ENCODE measurements at regions not wholly inside any gene's neighbourhood (a gene's known extent, or its start where the extent isn't known, plus 50 kb on each side); places are given as distances from the start of the nearest gene placed in this dataset.

DNA sequence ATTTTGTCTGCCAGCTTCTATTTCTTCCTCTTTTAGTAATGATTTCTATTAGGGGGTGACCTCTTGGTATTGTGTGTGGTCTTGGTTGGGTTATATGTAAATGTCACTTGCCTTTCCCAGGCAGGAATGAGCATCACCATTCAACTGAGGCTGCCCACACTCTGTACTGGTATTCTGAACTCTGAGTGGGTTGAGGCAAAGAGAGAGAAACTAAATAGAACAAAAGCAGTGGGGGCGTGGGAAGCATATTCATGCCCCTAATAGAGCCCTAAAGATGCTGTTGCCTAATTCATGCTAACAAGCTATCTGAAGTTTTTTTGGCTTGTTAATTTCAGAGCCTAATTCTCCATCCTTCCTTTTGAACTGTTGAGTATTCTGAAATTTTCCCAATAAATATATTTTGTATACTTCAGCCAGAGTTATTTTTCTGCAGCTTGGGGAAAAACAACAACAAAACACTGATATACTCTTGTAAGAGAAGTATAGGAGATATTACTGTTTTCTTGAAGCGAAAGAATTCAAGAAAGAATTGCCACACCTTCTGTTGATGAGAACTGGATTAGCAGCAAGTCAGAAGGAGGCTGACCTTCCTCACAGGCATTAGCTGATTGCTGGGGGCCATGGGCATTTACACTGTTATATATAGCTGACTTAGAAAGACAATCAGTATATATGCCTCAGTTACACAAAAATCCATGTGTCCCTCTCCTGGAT is 315.8 kb upstream of the KLF12 start:
- TF ChIP-seq, protein P1, sequence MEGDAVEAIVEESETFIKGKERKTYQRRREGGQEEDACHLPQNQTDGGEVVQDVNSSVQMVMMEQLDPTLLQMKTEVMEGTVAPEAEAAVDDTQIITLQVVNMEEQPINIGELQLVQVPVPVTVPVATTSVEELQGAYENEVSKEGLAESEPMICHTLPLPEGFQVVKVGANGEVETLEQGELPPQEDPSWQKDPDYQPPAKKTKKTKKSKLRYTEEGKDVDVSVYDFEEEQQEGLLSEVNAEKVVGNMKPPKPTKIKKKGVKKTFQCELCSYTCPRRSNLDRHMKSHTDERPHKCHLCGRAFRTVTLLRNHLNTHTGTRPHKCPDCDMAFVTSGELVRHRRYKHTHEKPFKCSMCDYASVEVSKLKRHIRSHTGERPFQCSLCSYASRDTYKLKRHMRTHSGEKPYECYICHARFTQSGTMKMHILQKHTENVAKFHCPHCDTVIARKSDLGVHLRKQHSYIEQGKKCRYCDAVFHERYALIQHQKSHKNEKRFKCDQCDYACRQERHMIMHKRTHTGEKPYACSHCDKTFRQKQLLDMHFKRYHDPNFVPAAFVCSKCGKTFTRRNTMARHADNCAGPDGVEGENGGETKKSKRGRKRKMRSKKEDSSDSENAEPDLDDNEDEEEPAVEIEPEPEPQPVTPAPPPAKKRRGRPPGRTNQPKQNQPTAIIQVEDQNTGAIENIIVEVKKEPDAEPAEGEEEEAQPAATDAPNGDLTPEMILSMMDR (IDR thresholded peaks at IDR 0.05; ENCODE audit: insufficient read depth, low read depth, low read length, missing control alignments), result no peak
- no peak for DNase-seq (ENCODE audit: low read depth)
- no peak overlapping the region for H3K4me3 ChIP-seq (ENCODE audit: low read depth, low read length)

DNA sequence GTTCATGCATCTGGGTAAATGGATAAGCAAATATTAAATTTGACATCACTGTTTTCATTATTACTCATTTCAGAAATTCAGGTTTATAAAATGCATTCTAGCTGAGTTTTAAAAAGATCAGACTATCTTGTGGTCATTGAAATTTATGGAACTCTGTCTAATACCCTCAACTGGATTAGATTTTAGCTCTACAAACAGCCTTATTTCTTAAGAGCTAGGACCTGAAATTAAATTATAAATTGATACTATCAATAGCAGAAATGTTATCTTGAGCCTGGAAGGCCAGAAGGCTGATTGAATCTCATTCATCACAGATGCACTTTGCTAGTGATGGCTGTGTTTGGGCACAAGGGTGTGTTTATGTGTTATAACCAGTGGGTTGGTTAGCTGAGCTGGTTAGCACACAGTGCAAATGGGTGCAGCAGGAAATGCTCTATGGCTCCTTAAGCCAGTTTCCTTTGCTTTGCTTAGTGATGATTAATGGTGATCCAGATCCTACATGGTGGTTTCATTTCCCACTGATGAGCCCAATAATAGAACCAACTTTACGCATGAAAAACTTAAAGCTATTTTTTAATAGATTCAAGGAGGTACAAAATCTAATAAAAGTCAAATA is 310.8 kb upstream of the KLF12 start:
- TF ChIP-seq, protein P1 (IDR thresholded peaks at IDR 0.05; ENCODE audit: insufficient read depth, low read depth, low read length, missing control alignments), result no peak
- no peak overlapping the region for H3K4me3 ChIP-seq (ENCODE audit: low read depth, low read length)
- DNase-seq (ENCODE audit: low read depth), result no peak

DNA sequence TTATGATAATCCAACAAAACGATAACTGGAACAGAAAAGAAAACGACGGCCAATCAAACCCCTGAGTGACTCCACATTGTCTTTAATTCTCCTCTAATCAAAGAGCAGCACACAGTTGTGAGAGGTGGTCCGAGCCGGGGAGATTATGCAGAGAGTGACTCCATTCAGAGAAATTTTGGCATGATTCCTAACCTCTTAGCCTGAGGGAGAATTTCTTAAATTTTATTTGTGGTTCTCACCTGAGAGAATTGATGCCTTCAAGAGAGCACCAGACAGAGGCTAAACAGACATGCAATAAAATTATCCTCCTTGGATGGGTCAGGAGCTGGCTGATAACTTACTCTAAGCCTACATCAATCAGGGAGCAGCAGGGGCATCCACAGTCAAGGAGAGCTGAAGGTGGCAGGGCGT is 310.0 kb upstream of the KLF12 start:
- H3K4me3 ChIP-seq (ENCODE audit: low read depth, low read length), result no peak overlapping the region
- TF ChIP-seq, protein P1 (IDR thresholded peaks at IDR 0.05; ENCODE audit: insufficient read depth, low read depth, low read length, missing control alignments), result no peak
- no peak for DNase-seq (ENCODE audit: low read depth)

DNA sequence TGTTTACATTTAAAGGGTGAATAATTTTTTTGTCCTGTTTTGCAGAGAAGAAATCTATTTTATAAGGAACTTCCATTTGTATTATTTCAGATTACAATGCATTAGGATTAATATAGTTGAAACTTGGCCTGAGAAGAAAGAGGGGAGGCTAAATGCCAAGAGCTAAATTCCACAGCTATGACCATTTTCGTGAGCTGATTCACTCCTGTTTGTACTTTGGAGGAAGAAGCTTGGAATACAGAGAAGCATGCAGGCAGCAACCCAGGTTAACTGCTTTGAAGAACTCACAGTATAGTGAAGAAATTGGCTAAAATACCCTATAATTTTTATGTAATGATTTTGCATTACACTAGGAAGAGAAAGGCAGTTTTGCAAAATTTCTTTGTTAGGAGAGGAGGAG is 309.4 kb upstream of the KLF12 start:
- TF ChIP-seq, protein P1 (IDR thresholded peaks at IDR 0.05; ENCODE audit: insufficient read depth, low read depth, low read length, missing control alignments), result no peak
- no peak overlapping the region for H3K4me3 ChIP-seq (ENCODE audit: low read depth, low read length)
- no peak for DNase-seq (ENCODE audit: low read depth)

DNA sequence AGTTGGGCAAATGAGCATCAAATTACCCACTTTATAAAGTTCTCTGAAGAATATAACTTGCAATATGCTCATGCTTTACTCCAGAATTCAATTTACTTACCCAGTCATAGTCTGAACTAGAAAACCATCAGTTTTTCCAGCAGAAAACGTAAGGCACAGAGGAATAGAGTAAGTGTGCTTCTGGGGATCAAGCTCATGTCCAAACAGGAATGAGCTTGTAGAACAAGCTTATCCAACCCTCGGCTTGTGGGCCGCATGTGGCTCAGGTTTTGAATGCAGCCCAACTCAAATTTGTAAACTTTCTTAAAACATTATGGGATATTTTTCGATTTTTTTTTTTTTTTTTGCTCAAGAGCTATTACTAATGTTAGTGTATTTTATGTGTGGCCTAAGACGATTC is 308.5 kb upstream of the KLF12 start:
- DNase-seq (ENCODE audit: low read depth), result no peak
- TF ChIP-seq, protein P1 (IDR thresholded peaks at IDR 0.05; ENCODE audit: insufficient read depth, low read depth, low read length, missing control alignments), result no peak
- H3K4me3 ChIP-seq (ENCODE audit: low read depth, low read length), result no peak overlapping the region

DNA sequence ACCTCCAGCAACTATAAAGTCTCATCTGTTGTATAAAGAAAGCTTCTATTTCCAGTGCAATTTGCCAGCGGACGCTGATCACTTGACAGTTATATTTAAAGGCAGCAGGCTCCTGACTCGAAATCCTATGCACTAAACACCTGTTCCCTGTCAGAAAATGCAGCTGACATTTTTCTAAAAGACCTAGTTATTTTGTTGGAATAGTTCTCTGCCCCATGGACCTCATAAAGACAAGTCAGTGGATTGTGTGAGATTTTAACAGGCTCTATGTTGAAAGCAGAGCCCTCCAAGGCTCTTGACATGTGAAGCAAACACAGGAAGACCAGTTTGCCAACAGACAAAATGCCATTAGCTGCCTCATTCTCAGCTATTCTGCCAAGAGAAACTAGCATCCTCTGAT is 304.7 kb upstream of the KLF12 start:
- no peak for DNase-seq (ENCODE audit: low read depth)
- no peak overlapping the region for H3K4me3 ChIP-seq (ENCODE audit: low read depth, low read length)
- TF ChIP-seq, protein P1 (IDR thresholded peaks at IDR 0.05; ENCODE audit: insufficient read depth, low read depth, low read length, missing control alignments), result no peak
